ENCODE measurements at regions not wholly inside any gene's neighbourhood (a gene's known extent, or its start where the extent isn't known, plus 50 kb on each side); places are given as distances from the start of the nearest gene placed in this dataset.
"Not testable (repeated sequence)": the region's sequence is repeated elsewhere in the genome, so short reads cannot be mapped to it uniquely, and the experiment has no call there.

DNA sequence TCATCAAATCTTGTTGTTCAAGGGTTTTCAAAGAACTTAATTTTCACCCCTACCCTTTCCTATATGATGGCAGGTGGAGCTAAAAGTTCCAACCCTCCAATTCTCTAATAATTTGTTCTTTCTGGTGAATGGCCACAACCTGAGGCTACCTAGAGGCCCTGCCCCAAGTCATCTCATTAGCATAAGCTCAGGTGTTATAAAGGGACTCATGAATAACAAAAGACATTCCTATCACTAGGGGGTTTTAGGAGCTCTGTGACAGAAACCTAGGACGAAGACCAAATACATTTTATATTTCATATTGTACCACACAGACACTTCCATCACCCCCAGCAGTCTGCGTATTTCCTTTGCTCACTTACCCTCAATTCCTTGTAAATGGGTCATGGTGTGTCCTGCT, 483.6 kb upstream of the EPHA6 start:
- DNase-seq: no peak

DNA sequence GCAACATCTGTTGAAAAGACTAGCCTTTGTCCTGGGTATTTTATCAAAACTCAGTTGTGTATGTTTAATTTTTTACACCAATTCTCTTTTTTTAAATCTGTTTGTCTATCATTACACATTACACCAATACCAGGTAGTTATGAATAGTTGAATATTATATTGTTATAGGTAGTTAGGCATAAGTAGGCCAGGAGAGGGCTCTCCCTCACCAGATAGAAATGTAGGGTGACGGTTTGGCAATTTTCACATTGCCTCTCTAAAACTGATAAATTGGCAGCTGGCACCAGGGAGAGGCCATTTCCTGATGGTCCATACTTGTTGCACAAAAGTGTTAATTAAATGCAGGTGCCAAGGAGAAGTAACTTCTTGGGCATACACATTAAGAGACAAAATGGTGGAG, 483.1 kb upstream of the EPHA6 start:
- no peak for DNase-seq

DNA sequence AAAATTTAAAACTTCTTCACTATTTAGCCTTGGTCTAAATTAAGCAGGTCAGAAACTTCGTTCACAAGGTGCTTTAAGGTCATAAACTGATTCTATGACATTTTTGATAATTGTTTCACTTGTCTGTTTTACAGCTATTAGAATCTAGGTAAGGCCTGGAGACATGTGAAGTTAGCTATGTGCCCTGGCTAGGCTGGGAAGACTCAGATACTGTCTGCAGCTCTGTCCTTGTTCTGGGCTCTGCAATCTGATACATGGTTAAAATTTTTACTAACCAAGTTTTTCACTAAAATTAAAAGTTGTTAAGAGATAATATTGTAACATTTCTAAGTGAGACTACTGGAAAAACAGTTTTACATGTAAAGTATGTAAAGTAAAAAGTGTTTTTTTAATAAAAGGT, 479.6 kb upstream of the EPHA6 start:
- no peak for DNase-seq

DNA sequence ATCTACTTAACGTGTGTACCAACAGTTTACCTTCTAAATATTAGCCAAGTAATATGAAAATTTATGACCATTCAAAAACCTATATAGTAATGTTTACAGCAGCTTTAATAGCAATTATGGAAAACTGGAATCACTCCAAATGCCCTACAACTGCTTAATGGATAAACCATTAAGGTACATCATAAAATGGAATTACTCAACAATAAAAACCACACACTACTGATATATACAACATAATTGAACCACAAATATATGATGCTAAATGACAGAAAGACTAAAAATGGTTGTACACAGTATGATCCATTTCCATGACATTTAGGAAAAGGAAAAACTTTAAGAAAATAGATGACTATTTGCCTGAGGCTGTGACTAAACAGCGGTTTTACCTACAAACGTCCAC, 467.1 kb upstream of the EPHA6 start:
- DNase-seq: no peak

DNA sequence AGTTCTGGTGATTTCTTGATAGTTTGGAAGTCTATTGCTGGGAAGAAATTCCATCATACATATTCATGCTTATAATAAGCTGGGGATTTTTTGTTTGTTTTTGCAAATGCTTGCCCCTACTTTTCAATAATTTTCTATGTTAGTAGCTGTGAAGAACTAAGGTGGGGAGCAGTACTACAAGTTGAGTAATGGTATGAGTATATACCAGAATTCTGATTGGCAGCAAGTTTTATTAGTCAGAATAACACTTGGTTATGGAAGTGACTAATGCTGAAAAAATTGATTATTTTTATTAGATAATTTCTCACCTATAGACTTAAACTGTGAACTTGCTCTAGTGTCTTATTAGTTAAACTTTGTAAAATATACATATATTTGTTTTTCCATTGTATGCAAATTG, 462.8 kb upstream of the EPHA6 start:
- DNase-seq: not testable (repeated sequence)

DNA sequence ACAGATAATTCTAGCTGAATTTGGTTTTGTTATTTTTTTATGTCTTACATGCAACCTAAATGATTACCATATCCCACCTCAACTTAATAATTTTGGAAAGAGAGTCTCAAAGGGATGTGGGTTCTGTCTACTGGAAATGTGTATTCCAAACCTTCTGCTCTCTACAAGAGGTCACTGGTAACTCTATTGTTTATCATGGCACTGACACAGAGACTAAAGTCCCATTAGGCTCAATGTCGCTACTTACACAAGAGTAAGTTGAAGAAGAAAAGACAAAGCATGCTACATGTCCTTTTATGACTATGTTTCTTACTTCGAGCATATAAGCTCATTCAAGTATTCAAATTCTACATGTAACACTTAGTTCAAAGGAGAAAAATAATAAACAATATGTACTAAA, 460.3 kb upstream of the EPHA6 start:
- DNase-seq: no peak

DNA sequence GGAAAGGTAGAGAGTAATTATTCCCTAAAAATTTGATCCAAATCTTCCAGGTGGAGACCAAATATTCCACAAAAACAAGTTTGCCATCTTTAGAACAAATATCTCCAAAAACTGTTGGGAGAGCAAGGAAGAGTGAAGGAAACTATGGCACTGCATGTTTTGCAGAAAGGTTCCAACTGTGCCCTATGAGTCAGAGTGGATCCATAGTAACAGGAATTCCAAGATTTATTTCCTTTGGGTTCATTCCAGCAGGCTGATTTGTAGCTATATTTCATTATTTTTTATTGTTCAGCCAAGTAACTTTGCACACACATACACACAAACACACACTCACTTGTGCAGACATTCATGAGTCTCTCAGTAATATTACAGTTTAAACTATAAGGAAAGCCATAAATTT, 459.7 kb upstream of the EPHA6 start:
- DNase-seq: no peak

DNA sequence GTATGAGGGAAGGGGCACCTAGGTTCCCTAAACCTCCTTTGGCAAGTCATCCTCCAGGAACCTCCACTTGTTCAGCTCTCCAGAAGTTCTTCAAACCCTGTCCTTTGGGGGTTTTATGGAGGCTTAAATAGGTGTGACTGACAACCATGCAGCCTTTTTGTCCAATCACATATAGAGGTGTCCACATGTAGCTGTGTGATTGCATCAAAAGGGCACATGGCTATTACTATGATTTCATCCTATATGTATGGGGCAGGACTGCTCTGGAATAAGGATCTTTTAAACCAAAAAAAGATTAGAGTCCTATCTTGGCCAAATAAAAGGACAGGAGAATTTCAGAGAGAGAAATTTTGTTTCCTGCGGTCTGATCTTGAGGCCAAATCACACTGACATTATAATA, 453.2 kb upstream of the EPHA6 start:
- no peak for DNase-seq

DNA sequence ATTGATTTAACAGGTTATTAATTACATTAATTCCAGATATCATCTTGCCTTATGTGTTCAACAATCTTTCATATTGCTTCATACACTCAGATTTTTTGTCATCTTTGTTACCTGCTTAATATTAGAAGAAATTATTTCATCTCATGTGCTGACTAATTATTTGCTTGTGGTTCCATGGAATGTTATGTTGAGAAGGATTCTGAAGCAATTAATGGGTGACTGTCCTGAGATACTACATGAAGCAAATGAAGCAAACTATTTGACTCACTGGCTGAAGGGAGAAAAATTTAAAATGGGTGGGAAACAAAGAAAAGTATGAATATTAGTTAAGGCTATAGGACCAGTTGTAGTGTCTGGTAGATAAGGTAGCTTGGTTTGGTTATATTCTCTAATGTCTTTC, 443.8 kb upstream of the EPHA6 start:
- DNase-seq: no peak

DNA sequence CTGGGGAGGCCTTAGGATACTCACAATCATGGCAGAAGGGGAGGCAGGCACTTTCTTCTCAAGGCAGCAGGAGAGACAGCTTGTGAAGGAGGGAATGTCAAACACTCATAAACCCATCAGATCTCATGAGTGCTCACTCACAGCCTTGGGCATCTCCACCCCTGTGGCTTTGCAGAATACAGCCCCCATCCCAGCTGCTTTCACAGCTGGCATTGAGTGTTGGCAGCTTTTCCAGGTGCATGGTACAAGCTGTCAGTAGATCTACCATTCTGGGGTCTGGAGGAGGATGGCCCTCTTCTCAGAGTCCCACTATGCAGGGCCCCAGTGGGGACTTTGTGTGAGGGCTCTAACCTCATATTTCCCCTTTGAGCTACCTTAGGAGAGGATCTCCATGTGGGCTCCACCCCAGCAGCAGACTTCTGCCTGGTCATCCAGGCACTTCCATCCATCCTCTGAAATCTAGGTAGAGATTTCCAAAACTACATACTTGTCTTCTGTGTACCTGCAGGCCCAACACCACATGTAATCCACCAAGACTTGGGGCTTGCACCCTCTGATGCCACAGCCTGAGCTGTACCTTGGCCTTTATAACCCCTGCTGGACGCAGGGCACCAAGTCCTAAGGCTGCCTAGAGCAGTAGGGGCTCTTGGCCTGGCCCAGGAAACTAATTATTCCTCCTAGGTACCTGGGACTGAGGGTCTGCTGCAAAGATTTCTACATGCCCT, 404.2 kb upstream of the EPHA6 start:
- no peak for DNase-seq

DNA sequence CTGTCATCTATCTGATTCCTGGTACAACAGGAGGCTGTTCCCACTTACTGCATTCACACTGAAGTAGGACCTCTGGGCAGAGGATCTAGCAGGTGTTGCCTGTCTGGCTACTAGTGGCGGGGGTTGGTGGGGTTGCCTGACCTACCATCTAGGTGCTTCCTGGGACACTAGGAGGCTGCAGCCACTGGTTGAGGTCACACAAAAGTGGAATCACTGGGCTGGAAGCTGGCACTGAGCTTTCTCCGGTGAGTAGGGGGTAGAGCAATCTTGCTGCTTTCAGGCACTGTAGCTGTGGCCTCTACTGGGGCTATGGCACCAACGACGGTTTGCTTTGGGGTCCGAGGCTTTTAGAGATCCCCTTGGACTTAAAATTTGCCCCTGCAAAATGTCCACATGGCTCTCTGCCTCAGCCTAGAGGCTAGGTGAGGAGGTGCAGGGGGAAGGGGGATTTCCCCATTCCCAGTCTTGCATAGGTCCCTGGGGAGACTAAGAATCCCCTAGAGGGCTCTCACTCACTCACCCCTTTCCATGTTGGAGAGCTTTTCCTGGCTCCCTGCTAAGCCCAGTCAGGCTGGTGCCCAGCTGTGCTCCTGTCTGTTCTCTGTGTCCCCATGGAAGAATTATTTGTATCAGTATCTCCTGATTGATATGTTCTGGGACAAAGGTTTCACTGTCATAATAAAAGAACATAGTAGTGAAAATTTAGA, 397.7 kb upstream of the EPHA6 start:
- no peak for DNase-seq

DNA sequence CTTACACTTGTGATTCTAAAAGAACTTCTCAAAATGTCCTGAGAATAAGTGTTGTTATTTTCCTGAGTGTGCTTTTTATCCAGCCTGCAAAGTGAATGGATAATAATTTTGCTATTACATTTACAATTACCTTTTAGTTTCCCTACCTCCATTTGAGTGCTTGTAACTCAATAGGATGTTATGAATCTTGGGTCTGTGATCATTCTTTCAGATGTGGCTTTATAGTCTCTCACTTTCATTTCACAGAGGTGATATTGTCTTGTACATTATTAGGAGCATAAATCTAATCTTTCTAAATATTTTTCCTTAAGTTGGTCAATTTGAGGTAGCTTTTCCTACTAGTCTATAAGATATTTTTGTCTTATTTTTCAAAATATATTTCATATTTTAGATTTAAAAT, 386.3 kb upstream of the EPHA6 start:
- DNase-seq: no peak

DNA sequence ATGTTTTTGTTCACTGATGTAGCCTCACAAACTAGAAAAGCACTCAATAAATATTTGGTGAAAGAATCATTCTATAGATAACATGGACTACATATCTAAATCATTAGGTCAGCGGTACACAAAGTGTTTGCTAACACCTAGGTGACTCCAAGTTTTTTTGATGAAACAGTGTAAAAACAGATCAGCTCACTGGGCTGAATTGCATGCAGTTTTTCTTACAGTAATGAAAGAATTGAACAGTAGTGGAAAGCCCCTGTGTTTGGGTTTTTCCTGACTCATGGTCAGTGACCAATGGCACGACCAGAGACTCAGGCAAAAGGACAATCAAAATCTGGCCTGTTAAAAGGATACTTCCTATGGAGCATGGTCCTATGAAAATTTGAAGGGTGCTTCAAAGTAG, 384.3 kb upstream of the EPHA6 start:
- DNase-seq: no peak

DNA sequence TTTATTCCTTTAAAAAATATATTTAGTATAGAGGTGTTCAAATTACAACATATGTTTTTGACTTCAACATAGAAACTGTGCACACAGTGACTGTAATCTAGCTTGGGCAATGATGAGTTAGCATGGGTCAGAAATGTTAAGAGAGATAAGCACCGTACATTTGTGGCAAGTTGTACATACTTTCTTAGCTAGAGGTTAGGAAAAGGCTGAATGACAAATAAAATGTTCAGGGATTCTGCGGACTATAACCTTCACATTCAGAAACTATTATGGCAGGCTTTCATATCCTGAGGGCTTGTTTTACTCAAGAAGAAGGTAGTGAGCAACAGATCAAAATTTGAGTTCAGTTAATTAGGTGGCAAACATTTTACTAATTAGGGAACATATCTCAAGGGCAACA, 379.7 kb upstream of the EPHA6 start:
- DNase-seq: no peak

DNA sequence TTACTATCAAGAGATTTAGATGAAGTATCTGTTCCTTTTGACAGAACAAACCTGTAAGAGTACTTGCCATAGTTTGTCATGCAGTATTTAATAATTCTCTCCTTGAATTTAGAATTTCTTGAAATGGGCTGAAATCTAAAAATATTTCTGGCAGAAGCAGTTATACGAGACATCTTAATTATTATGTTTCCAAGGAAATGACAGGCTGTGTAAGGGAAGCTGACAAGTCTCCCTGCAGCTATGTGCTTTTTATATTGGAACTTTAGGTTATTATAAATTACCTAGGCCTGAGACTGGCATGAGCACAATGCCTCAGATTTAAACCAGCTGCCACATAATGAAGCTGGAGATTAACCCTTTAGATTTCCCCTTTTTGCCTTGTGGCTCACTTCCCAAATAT, 365.0 kb upstream of the EPHA6 start:
- DNase-seq: no peak

DNA sequence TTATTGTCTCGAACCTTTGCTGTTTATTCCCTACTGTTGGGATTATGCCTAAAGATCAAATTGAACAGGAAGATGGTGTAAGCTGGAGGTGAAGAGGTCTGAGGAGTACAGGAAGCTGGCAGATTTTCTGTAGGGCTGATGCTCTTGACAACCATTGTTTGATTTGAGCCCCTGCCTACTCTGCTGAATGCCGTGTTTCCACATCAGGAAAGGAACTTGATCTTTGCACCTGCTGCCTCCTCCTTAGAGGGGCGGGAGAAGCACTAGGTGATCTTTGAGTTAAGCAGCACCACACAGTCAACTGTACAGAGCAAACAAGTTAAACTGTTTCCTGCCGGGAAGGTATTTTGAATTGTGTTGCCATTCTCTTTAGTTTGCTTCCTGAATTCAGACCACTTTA, 364.6 kb upstream of the EPHA6 start:
- no peak for DNase-seq

DNA sequence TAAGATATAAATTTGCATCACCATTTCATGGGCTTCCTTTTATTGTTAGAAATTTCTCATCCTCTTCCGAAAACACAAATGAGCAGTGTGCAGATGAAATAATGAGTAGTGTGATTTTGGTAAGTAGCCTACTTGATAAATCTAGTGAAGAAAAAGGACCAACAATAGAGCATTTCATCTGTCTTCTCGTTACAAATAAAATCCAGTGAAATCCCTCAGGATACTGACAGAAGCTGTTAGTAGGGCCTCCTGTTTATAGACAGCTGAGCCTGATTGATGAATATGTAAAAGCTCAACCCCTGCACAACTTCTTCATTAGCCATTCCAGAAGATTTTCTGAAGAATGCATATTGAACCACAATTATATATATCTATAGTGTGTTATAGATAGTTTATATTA, 363.7 kb upstream of the EPHA6 start:
- no peak for DNase-seq

DNA sequence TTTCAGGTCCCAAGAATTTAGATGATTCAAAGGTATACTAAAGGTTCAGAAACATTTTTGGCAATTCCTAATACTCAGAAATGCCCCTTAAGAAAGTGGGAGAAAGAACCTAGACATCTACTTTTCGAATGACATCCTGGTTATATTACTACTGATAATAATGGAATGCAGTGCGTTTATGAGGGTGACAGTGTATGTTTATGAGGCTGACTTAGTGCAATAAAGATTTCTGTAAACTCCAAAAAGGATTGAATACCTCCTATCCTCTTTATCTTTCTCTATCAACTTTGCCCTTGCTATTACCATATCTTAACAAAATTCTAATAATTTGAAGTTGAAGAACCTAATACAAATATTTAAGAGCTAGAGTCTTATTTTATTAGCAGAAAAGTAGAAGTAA, 348.9 kb upstream of the EPHA6 start:
- DNase-seq: no peak

DNA sequence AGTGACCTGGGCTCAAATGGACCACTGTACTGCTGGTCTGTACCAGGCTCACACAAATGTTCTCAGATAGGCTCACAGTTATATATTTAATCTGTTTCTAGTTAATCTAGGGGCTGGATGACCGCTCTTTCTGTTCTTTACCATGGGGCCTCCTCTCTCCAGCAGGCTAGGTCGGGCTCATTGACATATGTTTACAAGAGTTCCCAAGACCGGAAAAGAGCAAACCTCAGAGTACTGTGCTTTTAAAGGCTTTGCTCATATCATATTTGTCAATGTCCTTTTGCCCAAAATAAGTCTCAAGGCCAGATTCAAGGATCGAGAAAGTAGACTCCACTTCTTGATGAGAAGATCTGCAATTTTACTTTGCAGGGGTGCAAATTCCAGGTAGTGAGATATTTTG, 348.0 kb upstream of the EPHA6 start:
- DNase-seq: no peak

DNA sequence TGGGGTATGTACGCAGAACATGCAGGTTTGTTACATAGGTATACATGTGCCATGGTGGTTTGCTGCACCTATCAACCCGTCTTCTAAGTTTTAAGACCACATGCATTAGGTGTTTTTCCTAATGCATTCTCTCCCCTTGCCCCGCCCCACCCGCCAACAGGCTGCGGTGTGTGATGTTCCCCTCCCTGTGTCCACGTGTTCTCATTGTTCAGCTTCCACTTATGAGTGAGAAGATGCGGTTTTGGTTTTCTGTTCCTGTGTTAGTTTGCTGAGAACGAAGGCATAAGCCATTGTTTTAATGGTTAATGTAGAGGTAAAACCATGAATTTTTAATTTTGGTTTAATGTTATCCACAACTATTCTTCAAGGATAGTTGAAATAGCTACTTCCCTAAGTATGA, 346.8 kb upstream of the EPHA6 start:
- no peak for DNase-seq

DNA sequence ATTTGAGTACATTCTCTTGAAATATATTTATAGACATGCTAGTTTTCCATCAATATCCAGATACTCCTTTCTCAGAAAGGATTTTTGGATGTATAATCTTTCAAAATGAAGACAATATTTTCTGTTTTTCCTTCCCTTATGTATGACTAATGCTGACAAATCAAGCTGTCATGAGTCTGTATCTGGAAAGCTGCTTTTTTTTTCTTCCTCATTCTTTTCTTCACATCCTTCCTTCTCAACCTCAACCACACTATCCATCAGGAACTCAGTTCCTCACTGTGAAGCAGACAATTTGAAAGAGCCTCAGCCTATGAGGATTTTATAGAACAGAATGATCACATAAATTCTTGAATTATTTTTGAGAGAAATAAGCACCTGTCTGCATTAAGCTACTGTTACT, 335.9 kb upstream of the EPHA6 start:
- no peak for DNase-seq

DNA sequence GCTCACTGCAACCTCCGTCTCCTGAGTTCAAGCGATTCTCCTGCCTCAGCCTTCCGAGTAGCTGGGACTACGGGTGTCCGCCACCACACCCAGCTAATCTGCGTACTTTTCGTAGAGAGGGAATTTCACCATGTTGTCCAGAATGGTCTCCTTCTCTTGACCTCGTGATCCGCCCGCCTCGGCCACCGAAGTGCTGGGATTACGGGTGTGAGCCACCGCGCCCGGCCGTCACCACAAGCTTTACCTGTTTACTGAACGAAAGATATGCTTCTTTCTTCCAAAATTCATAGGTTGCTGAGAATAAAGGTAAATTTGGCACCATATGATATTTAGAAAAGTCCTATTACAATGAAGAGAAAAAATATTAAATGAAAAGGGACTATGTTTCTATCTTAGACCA, 333.5 kb upstream of the EPHA6 start:
- DNase-seq: no peak

DNA sequence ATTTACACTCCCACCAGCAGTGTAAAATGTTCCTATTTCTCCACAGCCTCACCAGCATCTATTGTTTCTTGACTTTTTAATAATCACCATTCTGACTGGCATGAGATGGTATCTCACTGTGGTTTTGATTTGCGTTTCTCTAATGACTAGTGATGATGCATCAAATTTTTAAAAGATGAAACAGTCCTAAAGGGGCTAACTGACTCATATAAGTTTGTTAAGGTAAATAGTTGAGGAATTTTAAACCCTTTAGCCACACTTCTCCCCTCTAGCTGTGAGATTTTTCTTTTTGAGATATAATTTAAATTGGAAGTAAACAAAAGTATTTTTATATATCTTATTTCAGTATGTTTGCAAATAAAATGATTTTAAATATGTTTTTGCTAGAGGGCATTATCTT, 331.2 kb upstream of the EPHA6 start:
- not testable (repeated sequence) for DNase-seq

DNA sequence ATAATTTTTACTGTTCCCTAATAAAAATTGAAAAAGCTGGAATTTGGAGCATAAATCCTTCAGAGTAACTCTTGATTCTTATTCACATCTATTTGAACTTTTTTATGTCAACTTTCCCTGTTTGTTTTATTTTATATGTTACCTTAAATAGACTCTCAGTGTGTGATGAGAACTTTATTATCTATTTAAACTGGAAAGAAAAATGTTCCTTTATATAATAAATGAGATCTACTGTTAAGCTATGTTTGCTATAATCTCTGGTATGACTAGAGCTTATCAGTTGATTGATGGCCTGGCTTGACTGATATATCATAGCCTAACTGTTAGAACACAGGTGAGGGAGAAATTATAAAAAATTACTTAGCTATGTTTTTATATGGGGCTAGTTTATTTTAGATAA, 330.6 kb upstream of the EPHA6 start:
- no peak for DNase-seq

DNA sequence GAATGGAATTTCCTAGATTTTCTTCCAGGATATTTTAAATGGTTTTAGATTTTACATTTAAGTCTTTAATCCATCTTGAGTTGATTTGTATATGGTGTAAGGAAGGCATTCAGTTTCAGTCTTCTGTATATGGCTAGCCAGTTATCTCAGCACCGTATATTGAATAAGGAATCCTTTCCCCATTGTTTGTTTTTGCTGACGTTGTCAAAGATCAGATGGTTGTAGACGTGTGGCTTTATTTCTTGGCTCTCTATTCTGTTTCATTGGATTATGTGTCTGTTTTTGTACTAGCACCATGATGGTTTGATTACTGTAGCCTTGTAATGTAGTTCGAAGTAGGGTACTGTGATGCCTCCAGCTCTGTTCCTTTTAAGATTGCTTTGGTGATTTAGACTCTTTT, 325.7 kb upstream of the EPHA6 start:
- no peak for DNase-seq
